ENCODE measurements at regions not wholly inside any gene's neighbourhood (a gene's known extent, or its start where the extent isn't known, plus 50 kb on each side); places are given as distances from the start of the nearest gene placed in this dataset.
"Not testable (repeated sequence)": the region's sequence is repeated elsewhere in the genome, so short reads cannot be mapped to it uniquely, and the experiment has no call there.

DNA sequence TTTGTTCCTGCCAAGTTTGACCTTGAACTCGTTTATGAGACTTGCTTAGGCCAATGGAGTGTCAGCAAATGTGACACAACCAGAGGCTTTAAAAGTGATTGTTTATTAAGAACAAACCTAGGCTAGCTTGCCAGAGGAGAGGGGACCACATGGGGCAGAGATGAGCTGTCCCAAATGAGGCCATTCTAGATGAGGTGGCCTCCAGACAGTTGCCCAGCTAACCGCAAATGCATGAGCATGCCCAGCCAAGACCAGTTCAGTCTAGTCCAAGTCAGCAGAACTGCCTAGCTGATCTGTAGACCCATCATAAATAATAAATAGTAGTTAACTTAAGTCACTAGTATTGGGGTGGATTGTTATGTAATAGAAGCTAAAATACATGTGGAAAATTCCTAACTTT lies 172.8 kb upstream of the DYRK2 start:
- TF ChIP-seq, protein P1, sequence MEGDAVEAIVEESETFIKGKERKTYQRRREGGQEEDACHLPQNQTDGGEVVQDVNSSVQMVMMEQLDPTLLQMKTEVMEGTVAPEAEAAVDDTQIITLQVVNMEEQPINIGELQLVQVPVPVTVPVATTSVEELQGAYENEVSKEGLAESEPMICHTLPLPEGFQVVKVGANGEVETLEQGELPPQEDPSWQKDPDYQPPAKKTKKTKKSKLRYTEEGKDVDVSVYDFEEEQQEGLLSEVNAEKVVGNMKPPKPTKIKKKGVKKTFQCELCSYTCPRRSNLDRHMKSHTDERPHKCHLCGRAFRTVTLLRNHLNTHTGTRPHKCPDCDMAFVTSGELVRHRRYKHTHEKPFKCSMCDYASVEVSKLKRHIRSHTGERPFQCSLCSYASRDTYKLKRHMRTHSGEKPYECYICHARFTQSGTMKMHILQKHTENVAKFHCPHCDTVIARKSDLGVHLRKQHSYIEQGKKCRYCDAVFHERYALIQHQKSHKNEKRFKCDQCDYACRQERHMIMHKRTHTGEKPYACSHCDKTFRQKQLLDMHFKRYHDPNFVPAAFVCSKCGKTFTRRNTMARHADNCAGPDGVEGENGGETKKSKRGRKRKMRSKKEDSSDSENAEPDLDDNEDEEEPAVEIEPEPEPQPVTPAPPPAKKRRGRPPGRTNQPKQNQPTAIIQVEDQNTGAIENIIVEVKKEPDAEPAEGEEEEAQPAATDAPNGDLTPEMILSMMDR (IDR thresholded peaks at IDR 0.05; ENCODE audit: low read depth, low read length), result no peak
- H3K4me3 ChIP-seq (ENCODE audit: low read depth, low read length), result no peak overlapping the region

DNA sequence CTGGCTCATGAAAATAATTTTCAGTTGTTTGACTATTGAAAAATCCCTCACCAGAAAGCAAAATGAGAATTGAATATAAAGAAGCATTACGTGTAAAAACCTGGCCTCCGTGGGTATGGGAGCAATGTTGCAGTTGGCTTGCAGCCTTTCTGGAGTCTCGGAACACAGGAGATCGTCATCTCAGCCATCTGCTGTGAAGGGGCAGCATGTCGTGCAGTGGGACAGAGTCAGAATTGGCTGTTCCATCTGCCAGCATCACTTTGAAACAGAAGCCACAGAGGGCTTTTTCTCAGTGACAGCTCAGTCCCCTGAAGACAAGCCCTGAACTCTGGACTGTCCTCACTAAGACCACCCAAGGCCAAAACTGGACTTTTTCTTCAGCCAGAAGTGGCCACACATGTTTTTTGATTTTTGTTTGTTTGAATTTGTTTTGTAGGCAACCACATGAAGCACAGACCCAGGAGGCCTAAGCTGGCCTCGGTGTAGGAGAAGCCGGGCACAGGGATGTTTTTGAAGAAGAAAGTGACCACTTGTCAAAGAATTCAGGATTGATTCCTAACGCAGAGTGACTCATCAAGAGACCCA lies 170.8 kb upstream of the DYRK2 start:
- TF ChIP-seq, protein P1 (IDR thresholded peaks at IDR 0.05; ENCODE audit: low read depth, low read length), result no peak
- no peak overlapping the region for H3K4me3 ChIP-seq (ENCODE audit: low read depth, low read length)

DNA sequence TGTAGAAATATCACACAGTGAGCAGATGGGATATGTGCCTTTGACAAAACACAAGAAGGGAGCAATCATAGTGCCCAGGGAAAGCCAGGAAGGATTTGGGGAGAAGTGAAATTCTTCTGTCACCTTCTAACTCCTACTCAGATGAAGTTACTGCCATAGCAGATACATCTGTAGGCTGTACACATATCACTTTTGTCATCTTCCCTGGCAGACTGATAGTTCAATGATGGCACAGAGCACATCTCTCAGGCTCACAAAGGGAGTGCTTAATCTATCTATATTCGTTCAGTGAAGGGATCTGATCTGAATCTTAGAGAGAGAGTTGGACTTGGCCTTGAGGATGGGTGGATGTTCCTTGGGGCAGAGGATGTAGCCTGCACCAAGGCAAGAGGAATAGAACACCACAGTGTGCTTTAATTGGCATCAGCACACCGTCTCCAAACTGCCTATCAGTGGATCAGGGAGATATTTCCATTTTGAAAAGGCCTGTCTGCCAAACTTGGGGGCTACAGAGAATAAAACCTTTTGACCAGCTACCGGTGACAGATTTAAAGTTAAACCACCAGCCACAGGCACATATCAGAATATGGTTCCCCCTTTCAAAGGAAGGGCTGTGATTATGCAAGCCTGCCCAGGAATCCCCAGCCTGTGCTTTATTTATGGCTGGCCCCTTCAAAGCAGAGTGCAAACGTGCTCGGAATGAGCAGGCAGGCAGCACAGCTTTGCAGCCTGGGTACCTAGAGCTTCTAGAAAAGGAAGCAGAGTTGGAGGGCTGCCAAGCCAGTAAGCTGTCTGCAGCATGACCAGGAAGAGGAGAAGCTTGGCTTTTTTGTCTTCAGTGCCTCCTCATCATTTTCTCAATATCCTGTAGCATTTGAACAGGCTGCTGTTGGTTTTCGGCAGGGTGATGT lies 165.5 kb upstream of the DYRK2 start:
- no peak overlapping the region for H3K4me3 ChIP-seq (ENCODE audit: low read depth, low read length)
- TF ChIP-seq, protein P1 (IDR thresholded peaks at IDR 0.05; ENCODE audit: low read depth, low read length), result no peak

DNA sequence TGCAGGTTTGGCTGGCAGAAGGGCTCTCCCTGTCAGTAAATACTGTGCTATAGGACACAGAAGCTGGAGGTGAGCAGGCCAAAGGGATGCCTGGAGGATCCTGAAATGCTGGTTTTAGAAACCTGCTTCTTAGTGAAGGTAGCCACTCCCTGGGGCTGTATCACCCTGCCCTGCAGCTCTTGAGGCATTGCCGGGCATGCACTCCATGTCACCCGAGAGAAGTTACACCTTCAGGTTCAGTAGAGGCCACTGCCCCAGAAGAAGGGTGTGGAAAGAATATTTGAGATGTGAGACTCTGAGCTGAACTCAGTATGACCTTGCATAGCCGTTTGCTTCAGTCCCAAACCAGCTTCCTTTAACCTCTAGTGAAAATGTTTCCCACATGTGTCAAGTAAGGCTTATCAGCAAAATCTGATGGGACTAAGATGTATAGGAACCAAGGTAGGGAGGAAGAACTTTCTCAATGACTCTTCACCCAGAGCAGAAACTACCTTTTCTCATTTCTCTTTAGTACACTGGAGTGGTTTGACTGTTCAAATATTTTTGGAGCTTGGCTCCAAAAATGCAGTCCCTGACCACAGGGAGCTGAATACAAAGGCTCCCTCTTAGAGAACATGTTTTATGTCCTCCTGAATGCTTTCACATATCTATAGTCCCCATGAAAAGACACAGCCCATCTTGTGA lies 164.5 kb upstream of the DYRK2 start:
- TF ChIP-seq, protein P1 (IDR thresholded peaks at IDR 0.05; ENCODE audit: low read depth, low read length), result no peak

DNA sequence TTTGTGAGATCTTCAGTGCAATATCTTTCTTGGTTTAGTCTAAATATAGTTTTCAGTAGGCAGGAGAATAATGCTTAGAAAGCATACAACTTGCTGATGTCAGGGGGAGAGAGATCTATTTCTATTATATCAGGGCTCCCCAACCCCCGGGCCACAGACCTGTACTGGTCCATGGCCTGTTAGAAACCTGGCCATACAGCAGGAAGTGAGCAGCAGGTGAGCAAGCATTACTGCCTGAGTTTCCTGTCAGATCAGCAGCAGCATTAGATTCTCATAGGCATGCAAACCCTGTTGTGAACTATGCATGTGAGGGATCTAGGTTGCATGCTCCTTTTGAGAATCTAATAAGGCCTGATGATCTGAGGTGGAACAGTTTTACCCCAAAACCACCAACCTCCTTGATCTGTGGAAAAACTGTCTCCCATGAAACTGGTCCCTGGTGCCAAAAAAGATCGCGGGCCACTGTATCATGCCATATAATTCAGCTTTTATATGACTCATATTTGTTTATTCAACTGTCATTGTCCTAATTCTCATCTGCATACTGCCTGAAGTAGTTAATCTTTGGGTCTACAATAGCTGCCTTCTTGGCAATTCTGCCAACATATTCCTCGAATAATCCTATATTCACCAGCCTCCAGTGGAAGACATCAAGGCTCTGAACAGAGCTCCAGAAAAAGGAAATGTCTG lies 163.6 kb upstream of the DYRK2 start:
- H3K4me3 ChIP-seq (ENCODE audit: low read depth, low read length), result no peak overlapping the region
- TF ChIP-seq, protein P1 (IDR thresholded peaks at IDR 0.05; ENCODE audit: low read depth, low read length), result no peak

More for the DNA sequence above, 164.5 kb upstream of the DYRK2 start:
- no peak overlapping the region for H3K4me3 ChIP-seq (ENCODE audit: low read depth, low read length)

DNA sequence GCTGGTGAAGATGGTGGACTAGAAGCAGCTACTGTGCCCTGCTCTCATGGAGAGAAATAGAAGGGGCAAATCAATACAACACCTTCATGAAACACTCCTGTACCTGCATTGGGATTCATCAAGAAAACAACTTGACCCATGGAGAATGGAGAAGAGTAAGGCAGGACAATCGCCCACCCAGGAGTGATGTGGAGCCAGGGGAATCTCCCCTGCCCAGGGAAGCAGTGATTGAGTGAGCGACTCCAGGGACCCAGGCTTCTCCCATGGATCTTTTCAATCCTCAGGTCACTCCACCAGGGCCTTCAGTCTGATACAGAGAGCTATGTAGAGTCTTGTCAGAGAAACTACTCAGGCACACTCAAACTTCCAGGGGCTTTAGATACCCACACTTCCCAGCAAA lies 161.9 kb upstream of the DYRK2 start:
- no peak overlapping the region for H3K4me3 ChIP-seq (ENCODE audit: low read depth, low read length)
- TF ChIP-seq, protein P1 (IDR thresholded peaks at IDR 0.05; ENCODE audit: low read depth, low read length), result no peak

DNA sequence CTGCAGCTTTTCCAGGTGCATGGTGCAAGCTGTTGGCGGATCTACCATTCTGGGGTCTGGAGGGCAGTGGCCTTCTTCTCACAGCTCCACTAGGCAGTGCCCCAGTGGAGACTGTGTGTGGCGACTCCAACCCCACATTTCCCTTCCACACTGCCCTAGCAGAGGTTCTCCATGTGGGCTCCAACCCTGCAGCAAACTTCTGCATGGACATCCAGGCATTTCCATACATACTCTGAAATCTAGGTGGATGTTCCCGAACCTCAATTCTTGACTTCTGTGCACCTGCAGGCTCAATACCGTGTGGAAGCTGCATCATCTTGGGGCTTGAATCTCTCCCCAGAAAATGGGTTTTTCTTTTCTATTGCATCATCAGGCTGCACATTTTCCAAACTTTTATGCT lies 160.2 kb upstream of the DYRK2 start:
- H3K4me3 ChIP-seq (ENCODE audit: low read depth, low read length), result not testable (repeated sequence)
